ENCODE measurements at regions not wholly inside any gene's neighbourhood (a gene's known extent, or its start where the extent isn't known, plus 50 kb on each side); places are given as distances from the start of the nearest gene placed in this dataset.

DNA sequence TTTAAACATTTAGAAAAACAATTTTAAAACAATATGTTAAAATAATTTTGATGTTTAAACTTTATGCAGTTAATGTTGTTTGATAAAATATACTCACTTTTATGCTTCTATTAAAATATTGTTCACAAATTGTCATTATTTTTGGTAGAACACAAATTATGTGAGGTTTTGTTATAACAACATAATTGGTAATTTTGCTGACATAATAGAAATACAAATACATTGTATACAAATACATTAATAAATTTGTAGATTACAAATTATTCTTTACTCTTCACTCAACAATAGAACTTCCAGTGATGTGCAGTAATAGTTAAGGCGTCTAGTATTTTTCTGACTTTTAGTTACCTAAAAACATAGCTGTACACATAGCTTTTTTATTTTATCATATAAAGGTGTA is 1472.4 kb upstream of the ADGRL3 start:
- 93 to 96% methylated on average over 1 of the region's 1 CpG for WGBS, 2 donors
- Histone ChIP-seq H3K4me3 (no peak overlapping the region), H3K9me3 (peaks cover 0 to 5% (median 0%) of the 10 kb centered on the region in 4 donors), H3K27me3 (no peaks in the 10 kb centered on the region), H3K4me1 (no peaks in the 10 kb centered on the region), H3K27ac (no peak overlapping the region), H3K36me3 (no peaks in the 10 kb centered on the region)
- DNase-seq (ENCODE audit: low spot score in 2 of 2), result no peak
- TF ChIP-seq, protein P1, sequence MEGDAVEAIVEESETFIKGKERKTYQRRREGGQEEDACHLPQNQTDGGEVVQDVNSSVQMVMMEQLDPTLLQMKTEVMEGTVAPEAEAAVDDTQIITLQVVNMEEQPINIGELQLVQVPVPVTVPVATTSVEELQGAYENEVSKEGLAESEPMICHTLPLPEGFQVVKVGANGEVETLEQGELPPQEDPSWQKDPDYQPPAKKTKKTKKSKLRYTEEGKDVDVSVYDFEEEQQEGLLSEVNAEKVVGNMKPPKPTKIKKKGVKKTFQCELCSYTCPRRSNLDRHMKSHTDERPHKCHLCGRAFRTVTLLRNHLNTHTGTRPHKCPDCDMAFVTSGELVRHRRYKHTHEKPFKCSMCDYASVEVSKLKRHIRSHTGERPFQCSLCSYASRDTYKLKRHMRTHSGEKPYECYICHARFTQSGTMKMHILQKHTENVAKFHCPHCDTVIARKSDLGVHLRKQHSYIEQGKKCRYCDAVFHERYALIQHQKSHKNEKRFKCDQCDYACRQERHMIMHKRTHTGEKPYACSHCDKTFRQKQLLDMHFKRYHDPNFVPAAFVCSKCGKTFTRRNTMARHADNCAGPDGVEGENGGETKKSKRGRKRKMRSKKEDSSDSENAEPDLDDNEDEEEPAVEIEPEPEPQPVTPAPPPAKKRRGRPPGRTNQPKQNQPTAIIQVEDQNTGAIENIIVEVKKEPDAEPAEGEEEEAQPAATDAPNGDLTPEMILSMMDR (IDR thresholded peaks at IDR 0.05), result no peak
- TF ChIP-seq POLR2A (IDR thresholded peaks at IDR 0.05) (no peak), EP300 (IDR thresholded peaks at IDR 0.05) (no peak)

DNA sequence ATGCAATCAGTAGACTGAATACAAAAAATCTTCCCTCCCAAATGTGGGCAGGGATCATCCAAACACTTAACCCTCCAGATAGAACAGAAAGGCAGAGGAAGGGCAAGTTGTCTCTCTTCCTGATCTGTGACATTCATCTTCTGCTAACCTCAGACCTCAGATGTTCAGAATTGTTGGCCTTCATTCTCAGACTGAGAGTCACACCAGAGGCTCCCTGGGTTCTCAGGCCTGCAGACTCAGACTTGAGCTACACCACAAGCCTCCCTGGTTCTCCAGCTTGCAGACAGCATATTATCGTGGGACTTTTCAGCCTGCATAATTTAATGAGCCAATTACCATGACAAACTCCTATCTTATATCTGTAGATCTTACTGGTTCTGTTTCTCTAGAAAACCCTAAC is 1471.6 kb upstream of the ADGRL3 start:
- Histone ChIP-seq H3K9me3 (peaks cover 0 to 5% (median 0%) of the 10 kb centered on the region in 4 donors), H3K27me3 (no peaks in the 10 kb centered on the region), H3K4me1 (no peaks in the 10 kb centered on the region), H3K27ac (no peak overlapping the region), H3K36me3 (no peaks in the 10 kb centered on the region), H3K4me3 (no peak overlapping the region)
- no peak for TF ChIP-seq POLR2A (IDR thresholded peaks at IDR 0.05)
- DNase-seq (ENCODE audit: low spot score in 2 of 2), result no peak
- 71 to 90% methylated on average over 1 of the region's 1 CpG for WGBS, 2 donors

DNA sequence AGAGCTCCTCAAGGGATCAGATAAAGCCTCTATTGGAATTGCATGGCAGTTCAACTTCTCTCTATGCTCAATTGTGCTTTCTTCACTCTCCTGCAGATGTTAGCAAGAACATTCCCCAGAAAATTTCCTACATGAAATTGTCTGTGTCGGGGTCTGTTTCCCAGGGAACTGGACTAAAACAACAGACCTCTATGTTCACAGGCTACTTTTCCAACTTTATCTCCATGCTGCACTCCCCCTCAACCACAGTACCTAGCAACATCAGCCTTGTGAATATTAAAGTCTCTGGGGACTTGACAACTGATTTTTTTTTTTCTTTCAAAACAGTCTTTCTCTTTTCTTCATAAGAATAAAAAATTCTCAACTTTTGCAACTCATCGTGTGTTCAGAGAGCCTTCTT is 1470.8 kb upstream of the ADGRL3 start:
- Histone ChIP-seq H3K27me3 (no peaks in the 10 kb centered on the region), H3K27ac (no peak overlapping the region), H3K4me1 (no peaks in the 10 kb centered on the region), H3K9me3 (peaks cover 0 to 4% (median 0%) of the 10 kb centered on the region in 4 donors), H3K4me3 (no peak overlapping the region), H3K36me3 (no peaks in the 10 kb centered on the region)
- 27 to 55% methylated on average over 2 of the region's 2 CpGs for WGBS, 2 donors
- TF ChIP-seq, protein P1 (IDR thresholded peaks at IDR 0.05), result no peak
- no peak for TF ChIP-seq EP300 (IDR thresholded peaks at IDR 0.05)
- no peak for TF ChIP-seq POLR2A (IDR thresholded peaks at IDR 0.05)
- DNase-seq (ENCODE audit: low spot score in 2 of 2), result no peak

DNA sequence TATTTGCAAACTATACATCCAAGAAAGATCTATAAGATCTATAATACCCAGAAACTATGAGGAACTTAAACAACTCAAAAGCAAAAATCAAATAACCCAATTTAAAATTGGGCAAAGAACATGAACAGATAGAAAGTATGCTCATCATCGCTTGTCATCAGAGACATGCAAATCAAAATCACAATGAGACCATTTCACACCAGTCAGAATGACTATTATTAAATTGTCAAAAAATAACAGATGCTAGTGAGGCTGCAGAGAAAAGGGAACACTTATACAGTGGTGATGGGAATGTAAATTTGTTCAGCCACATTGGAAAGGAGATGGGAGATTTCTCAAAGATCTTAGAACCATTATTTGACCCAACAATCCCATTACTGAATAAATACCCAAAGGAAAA is 1451.7 kb upstream of the ADGRL3 start:
- H3K36me3 ChIP-seq, result no peaks in the 10 kb centered on the region
- H3K27ac ChIP-seq, result no peak overlapping the region
- no peak overlapping the region for H3K4me3 ChIP-seq
- H3K4me1 ChIP-seq, result no peaks in the 10 kb centered on the region
- H3K27me3 ChIP-seq, result no peaks in the 10 kb centered on the region
- DNase-seq (ENCODE audit: low spot score in 2 of 2), result no peak
- no peaks in the 10 kb centered on the region for H3K9me3 ChIP-seq
- TF ChIP-seq POLR2A (IDR thresholded peaks at IDR 0.05) (no peak), EP300 (IDR thresholded peaks at IDR 0.05) (no peak)
- TF ChIP-seq, protein P1 (IDR thresholded peaks at IDR 0.05), result no peak
- WGBS, 2 donors, result 97% methylated on average over 1 of the region's 1 CpG

DNA sequence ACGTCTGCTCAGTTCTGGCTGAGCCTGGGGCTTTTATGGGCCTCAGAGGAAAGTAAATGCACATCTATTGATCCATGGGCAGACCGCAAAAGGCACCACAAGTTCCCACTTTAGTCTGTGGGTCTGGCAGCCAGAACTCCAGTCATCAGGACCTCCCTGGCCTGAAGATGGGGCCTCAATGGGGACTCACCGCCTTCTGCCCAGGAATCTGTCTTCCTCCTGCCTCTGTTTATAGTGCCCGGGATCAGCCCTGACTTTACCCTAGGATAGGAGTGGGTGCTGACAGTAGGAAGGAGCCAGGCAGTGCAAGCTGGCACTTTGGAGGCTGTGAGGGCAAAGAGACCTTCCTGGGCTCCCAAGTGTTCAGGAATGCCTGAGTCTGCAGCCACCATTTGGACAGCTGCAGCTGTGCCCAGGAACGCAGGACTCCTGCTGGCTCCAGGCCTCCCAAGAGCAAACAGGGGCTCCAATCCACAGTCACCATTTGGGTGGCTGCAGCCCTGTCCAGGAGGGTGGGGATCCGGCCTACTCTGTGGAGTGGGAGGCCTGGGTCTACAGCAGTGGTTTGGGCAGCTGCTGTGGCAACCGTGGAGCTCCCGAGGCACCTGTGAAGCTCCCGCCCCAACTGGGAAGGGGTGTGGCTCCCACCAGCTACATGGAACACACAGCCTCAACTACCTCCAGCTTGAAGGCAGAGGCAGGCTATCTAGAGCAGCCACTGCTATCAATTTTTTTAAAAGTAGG is 1440.9 kb upstream of the ADGRL3 start:
- WGBS, 2 donors, result 72 to 97% methylated on average over 4 to 9 of the region's 9 CpGs

DNA sequence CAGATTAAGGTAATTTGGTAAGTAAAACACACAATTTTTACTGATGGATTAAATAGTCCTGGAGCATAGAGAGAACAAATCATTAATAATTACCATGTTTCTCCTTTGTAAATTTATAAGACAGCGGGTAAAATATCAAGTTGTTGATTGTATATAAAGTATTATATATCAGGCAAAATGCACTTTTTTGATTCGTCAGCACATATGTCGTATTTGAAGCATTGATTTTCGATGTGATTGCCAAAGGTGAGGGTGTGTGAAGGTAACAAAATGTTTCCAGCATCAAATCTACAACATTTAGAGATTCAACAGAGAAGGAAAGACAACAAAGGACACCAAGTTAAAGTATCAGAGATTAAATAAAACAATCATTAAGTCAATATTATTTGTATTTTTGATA is 1437.8 kb upstream of the ADGRL3 start:
- Histone ChIP-seq H3K9me3 (peaks cover 0 to 10% (median 0%) of the 10 kb centered on the region in 4 donors), H3K27me3 (no peaks in the 10 kb centered on the region), H3K4me3 (no peak overlapping the region), H3K4me1 (no peaks in the 10 kb centered on the region), H3K36me3 (no peaks in the 10 kb centered on the region), H3K27ac (no peak overlapping the region)
- 94% methylated on average over 4 of the region's 4 CpGs for WGBS, 2 donors
- no peak for TF ChIP-seq EP300 (IDR thresholded peaks at IDR 0.05)
- TF ChIP-seq, protein P1 (IDR thresholded peaks at IDR 0.05), result no peak
- no peak for TF ChIP-seq POLR2A (IDR thresholded peaks at IDR 0.05)
- DNase-seq (ENCODE audit: low spot score in 2 of 2), result no peak

More for the DNA sequence above, 1440.9 kb upstream of the ADGRL3 start:
- H3K27ac ChIP-seq, result no peak overlapping the region
- no peaks in the 10 kb centered on the region for H3K36me3 ChIP-seq
- no peak for DNase-seq (ENCODE audit: low spot score in 2 of 2)
- H3K9me3 ChIP-seq, result peaks cover 0 to 10% (median 0%) of the 10 kb centered on the region in 4 donors
- no peaks in the 10 kb centered on the region for H3K27me3 ChIP-seq
- H3K4me3 ChIP-seq, result no peak overlapping the region
- no peaks in the 10 kb centered on the region for H3K4me1 ChIP-seq
- TF ChIP-seq EP300 (IDR thresholded peaks at IDR 0.05), result no peak

Measured in tibial nerve (tissue), 4 donors.